Superior temporal gyrus (tissue), 1 donor: ENCODE measurements at regions not wholly inside any gene's neighbourhood (a gene's known extent, or its start where the extent isn't known, plus 50 kb on each side); places are given as distances from the start of the nearest gene placed in this dataset.

Experiments used
- DNase-seq: peaks from one replicate; pipeline ENCODE4 v3.0.0-alpha.2; 2016; ENCODE audit errors: extremely low spot score

DNA sequence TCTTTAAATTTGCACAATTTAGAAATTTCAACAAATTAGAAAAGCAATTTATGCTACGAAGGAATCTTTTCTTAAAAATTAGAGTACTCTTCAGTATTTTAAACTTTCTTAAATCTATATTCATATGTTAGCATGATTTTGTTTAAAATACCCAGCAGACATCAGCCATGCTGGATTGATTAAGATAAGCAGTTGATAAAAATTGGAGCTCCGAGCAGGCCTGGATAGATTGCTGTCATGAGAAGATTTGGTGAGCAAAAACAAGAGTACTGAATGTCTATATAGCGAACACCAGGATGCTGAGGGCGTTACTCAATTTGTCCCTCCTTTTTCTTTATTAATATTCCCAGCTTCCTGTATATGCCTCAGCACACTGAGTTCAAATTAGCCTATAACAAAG lies 108.4 kb upstream of the SLC35B3 start:
- DNase-seq, result no peak

DNA sequence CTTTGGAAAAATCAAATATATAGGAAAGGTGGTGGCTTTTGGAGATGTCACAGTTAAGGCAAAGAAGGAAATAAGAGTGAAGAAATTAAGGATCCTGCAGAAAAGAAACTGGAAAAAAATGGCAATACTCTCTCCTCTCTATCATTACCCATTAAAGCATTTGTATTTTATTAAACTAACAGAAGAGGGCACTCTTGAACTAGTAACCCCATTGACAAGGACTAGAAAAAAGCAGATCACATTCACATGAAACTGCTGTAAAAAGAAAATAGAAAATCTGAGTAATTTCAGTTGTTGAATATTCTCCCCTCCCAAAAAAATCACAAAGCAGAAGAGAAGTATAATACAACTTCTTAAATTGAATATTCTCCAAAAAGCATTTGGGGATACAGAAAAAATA lies 104.1 kb upstream of the SLC35B3 start:
- no peak for DNase-seq

DNA sequence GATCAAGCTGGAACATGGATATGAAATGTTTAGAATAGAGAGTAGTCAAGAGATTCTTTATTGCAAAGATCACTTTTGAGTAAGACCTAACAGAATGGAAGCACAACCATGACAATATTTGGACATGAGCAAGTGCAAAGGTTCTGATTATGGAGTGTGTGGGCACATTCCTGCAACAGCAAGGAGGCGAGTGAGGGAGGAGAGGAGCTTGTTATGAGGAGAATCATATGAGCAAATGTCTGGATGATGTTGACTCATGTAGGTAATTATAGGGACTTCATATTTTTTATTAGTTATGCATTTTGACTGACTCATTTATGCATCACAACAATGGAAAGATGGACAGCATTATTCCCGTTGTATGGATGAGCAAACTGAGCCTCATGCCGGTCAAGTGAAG lies 100.8 kb upstream of the SLC35B3 start:
- no peak for DNase-seq

DNA sequence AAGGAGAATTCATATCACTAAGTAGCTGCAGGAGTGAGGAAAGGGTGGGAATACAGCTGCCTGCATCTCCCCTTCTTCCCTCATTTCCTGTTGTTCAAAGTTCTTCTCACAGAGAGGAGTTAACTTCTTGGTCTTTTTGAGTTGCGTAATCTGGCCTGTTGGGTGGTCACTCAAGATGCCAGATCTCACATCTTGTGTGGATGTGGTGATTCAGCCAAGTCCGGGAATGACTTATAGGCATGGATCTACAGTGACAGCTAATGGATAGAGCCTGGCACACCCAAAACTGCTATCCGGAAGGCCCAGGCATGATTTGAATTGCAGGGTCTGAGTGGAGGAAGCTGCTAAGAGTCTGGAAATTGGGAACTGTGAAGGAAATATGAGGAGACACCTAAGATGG lies 100.2 kb upstream of the SLC35B3 start:
- no peak for DNase-seq

DNA sequence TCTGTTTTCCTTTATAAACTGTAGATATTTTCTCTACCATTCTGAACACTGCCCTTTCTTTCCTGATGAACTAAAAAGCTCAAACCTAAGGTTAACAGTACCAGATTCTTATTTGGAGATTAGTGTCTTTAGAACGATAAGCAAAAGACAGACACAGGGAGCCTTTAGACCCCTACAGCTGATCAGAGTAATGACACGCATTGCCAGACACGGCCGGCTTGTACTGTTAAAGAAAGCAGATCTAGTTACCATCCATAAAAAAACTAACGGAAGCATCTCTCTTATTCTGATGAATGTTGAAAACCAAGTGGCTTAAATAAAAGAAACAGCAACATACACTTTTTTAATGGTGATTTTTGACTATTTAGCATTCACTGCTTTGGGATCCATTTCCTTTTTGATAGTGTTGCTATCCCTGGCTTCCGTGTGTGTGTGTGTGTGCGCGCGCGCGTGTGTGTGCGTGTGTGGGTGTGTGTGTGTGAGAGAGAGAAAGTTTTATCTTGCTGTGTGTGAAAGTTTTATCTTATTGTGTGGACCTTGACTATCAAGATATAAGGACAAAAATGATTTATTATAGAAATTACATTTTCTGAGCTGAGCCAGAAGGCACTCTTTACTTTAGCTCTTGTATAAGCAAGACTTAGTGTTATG lies 95.6 kb upstream of the SLC35B3 start:
- peak; percentile 20 for DNase-seq

DNA sequence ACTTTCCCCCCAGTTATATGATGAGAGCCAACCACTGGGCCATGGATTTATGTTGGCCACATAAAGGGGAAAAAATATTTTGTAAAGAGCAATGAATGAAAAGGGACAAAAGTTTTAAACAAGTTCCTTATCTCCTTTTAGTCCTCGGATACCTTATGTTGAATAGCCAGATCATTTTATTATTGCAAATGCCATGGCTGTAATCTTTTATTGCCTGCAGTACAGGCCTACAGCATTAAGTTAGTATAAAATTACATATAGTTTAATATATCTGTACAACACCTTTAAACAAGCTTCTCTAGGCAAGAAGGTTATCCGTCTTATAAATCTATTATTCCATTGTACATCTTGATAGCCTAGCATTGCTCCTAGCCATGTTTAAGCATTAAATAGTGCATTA lies 93.9 kb upstream of the SLC35B3 start:
- DNase-seq, result no peak

DNA sequence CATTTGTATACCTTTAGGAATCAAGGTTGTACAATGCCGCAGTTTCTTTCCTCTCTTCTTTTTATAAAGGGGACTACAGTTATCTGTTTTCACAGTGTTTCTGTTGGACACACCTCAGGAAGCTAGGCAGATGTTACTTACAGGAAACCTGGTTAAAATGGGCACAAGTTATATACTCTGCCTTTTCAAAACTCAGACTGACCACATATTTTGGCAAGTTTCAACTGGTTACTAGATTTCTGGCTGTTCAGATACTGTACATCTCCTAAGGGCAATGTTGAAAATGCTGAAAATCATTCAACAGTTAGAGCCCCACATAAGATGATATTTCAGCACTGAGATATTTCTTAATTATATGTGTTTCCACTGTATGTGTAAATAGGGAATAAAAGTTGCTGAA lies 92.5 kb upstream of the SLC35B3 start:
- no peak for DNase-seq

DNA sequence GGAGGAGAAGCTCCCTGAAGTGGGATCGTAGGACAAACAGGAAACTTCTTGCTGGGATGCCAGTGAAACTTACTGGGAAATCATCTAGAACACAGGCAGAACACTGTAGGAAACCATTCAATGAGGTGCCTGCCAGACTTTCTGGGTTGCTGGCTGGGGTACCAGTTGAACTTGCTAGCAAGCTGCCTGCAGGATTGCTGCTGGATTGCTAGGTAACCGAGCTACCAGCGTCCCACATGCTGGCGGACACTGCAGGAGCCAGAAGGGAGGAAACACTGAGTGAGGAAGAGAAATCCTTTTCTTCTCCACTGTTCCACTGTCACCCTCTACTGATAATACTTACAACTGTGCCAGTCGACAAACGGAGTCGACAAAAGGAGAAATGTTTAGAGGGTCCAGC lies 91.3 kb upstream of the SLC35B3 start:
- DNase-seq, result no peak

DNA sequence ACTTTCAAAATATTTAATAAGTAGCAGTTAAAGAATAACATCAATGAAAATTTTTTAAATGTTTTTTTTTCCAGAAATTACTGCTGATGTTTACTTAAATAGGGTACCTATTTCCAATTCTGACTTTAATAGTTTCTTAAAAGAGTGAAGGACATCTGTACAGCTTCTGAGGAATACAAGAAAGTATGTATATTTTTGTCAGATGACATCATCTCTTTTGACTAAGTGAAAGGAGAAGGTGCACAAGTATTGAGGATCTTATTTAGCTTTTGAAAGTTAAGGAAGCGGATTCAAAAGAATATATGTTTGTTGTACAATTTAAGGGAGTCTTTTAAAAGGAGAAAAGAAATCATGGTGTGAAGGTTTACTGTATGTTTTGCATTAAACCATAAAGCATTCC lies 90.0 kb upstream of the SLC35B3 start:
- DNase-seq, result no peak

DNA sequence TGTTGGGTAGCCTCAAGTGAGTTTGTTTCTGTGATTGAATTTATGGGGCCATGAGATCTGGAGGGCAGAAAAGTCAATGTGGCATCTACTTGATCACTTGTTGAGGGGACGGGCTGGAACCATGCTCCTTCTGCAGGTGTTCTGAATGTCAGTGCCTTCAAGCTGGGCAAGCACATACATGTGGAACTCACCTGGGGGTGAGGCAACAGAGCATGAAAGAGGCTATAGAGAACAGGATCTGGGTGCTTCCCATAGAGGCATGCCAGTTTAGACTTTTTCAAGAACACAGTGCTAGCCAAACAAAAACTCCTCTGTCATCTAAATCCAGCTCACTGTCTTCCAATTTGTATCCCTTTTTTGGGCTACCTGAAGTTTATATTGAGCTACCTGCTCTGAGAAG lies 77.8 kb upstream of the SLC35B3 start:
- no peak for DNase-seq

DNA sequence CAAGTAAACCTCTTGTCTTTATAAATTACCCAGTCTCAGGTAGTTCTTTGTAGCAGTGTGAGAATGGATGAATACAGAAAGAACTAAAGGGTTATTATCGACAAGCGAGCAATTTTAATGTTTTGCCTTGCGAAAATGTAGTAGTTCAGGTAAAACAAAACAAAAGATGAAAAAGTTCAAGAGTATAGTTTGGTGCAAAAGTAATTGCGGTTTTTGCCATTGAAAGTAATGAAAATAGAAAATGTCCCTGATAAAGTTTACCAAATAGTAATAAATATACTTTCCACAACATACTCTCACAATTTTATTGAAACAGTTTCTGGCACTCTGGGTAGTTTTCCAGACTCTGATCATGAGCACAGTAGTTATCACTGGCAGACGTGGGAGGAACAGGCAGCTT lies 71.9 kb upstream of the SLC35B3 start:
- DNase-seq, result no peak

DNA sequence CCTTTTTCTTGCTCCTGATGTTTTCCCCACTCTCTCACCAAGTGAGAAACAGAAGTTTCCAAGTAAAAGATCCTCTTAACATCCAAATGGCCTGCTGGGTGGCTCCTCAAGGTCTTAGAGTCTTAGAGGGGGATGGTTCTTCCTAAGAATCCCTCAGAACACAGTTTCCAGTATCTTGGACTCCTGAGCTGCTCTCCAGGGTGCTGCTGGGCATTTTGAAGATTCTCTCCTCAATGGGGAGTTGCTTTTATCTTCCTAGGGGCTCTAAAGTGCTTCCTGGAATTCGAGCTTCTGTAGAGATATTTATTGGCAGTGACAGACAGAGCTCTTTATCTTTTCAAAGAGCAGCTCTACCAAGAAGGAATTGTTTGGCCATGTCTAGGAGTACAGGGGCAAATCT lies 70.8 kb upstream of the SLC35B3 start:
- no peak for DNase-seq

DNA sequence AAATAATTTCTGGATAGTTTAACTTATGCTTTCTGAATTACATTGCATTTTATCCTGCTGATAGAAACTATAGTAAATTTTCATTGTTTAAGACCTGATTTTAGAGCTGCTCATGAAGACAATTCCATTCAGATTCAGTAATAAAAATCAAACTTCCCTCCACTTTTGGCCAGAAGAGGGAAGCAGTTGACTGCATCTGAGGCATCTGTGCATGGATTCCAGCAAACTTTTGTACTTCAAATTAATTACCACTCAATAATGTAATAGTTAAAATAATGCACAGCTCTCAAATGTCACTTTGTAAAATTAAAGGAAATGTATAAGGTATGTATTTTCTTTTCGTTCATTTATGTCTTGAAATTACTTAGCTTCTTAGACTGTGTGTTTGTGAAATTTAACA lies 64.2 kb upstream of the SLC35B3 start:
- peak; percentile 51 for DNase-seq

DNA sequence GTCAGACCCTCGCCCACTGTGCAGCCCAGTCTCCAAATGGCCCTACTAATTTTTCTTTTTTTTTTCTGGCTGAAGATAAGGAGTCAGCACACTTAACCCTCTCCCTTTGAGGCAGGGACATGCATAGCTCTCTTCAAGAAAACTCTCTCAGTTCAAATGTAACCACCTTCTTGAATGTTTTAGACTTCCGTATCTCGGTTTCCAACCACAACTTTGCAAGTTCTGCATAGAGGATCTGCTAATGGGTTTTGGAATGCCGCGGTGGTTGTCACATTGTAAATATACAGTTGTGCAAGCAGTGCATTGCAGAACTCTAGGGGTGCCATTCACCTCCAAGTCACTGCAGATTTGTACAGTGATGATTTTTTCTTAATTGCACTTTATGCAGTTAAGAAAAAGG lies 59.4 kb upstream of the SLC35B3 start:
- no peak for DNase-seq

DNA sequence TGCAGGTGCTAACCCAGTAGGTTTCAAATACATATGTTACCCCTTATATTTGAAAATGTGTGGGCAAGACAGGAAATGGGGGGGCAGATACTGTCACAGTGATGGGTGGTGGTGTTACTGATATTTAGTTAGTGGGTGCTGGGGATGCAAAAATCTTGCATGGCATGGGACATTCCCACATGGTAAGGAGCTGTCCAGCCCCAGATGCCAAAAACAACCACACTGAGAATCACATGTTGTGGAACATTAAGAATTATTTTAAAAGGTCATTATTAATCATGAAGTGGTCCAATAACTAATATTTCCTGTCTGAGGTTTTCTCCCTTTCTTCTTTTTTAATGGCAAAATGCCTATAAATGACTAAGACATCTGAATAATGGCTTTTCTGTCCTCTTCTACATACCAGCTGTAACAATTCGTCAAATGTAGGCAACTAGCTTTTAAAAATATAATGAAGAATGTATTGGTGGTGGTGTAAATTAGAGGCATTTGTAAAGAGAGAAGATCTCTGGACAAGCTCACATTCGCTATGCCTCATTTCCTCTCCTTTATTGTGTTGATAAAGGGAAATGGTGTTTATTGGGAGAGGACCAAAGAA lies 57.3 kb upstream of the SLC35B3 start:
- DNase-seq, result no peak
